HepG2 (cell line): ENCODE measurements at regions not wholly inside any gene's neighbourhood (a gene's known extent, or its start where the extent isn't known, plus 50 kb on each side); places are given as distances from the start of the nearest gene placed in this dataset.

Experiments
- ATAC-seq: fragments of 200-7000 bp; cut with Tn5 transposase; 3 replicates; pipeline ENCODE4 v1.9.1; 2020; ENCODE audit warnings: mild to moderate bottlenecking, moderate library complexity
- BruUV-seq: library from RNA; stranded (reverse); fragments of 400-500 nt; replicated peaks from 2 replicates; lab custom pipeline; 2021; lab: Mats Ljungman, UMichigan
- CTCF ChIA-PET: fragments of 300-600 bp; formaldehyde crosslinking; extraction: SDS; loops from one replicate; lab custom pipeline; 2021; ENCODE audit warnings: low total read pairs, inconsistent platforms, low intra/inter-chr PET ratio; lab: Yijun Ruan, JAX
- POLR2A ChIA-PET: fragments of 350-600 bp; sonication (Branson Sonifier 250); formaldehyde crosslinking; loops from one replicate; lab custom pipeline; 2020; ENCODE audit warnings: antibody characterized with exemption, inconsistent platforms; lab: Yijun Ruan, JAX
- DNase-seq: peaks from one replicate; pipeline ENCODE4 v3.0.0-alpha.2; 2015; ENCODE audit warnings: low spot score
- FAIRE-seq: peaks from 3 replicates; lab custom pipeline; 2011; peaks lifted over from hg19 to GRCh38; lab: Jason Lieb, UNC
- H2AFZ ChIP-seq: one replicate; pipeline ENCODE4 v1.6.1; 2011; ENCODE audit warnings: low read length, inconsistent platforms
- H3K27ac ChIP-seq: fragments of 300-600 bp; 3 replicates; pipeline ENCODE4 v1.8.0; 2011; ENCODE audit warnings: mixed run types, mild to moderate bottlenecking, mixed read lengths, low read length, inconsistent platforms; ENCODE audit not compliant: insufficient read depth; ENCODE audit errors: extremely low read length
- H3K27me3 ChIP-seq, 2 experiments: fragments of 200-600 bp in 1 of 2; 2 replicates in 1 of 2; 3 replicates in 1 of 2; pipeline versions ENCODE4 v1.6.0 to v1.8.0; 2011; ENCODE audit warnings: low read length in 2 of 2, mild to moderate bottlenecking in 2 of 2, moderate library complexity in 2 of 2, inconsistent platforms in 1 of 2; ENCODE audit not compliant: insufficient read depth in 2 of 2, control insufficient read depth in 1 of 2
- H3K36me3 ChIP-seq, 2 experiments: fragments of 200-600 bp in 1 of 2; replicated peaks in 1 of 2; 2 replicates in 1 of 2; 3 replicates in 1 of 2; pipeline versions ENCODE4 v1.5.1 to v1.8.0; 2011; ENCODE audit warnings: low read length in 2 of 2, inconsistent platforms in 1 of 2; ENCODE audit not compliant: insufficient read depth in 2 of 2, control insufficient read depth in 1 of 2
- H3K4me1 ChIP-seq: 2 replicates; pipeline ENCODE4 v1.5.1; 2012; ENCODE audit warnings: low read length, inconsistent platforms; ENCODE audit not compliant: insufficient read depth
- H3K4me2 ChIP-seq: 2 replicates; pipeline ENCODE4 v1.6.0; 2011; ENCODE audit warnings: low read depth, low read length, inconsistent platforms
- H3K4me3 ChIP-seq, 3 experiments: fragments of 200-600 bp in 1 of 3; sonication (generic), shearing (Covaris generic) in 1 of 3; replicated peaks in 1 of 3; 2 replicates each; pipeline ENCODE4 v1.5.1; 2011 to 2016; ENCODE audit warnings: low read length in 3 of 3, inconsistent platforms in 2 of 3, low read depth in 2 of 3, mild to moderate bottlenecking in 2 of 3, control low read depth in 1 of 3, mixed read lengths in 1 of 3; ENCODE audit not compliant: insufficient read depth in 1 of 3
- H3K79me2 ChIP-seq: one replicate; pipeline ENCODE4 v1.6.1; 2011; ENCODE audit warnings: low read length, inconsistent platforms; ENCODE audit not compliant: insufficient read depth
- H3K9ac ChIP-seq: 2 replicates; pipeline ENCODE4 v1.6.0; 2011; ENCODE audit warnings: mild to moderate bottlenecking, low read depth, low read length, inconsistent platforms; ENCODE audit not compliant: insufficient read depth
- H3K9me3 ChIP-seq: 2 replicates; pipeline ENCODE4 v1.5.1; 2012; ENCODE audit warnings: mild to moderate bottlenecking, low read length
- H4K20me1 ChIP-seq: 2 replicates; pipeline ENCODE4 v1.6.0; 2011; ENCODE audit warnings: inconsistent platforms, mild to moderate bottlenecking, low read length, moderate library complexity; ENCODE audit not compliant: insufficient read depth
- GZF1 ChIP-seq: sonication (generic); formaldehyde crosslinking; IDR thresholded peaks from 2 replicates; pipeline ENCODE4 v1.5.1; 2020; ENCODE audit warnings: mild to moderate bottlenecking, missing genetic modification reagents
- HMGA1 ChIP-seq: sonication (generic); formaldehyde crosslinking; conservative IDR thresholded peaks from 2 replicates; pipeline ENCODE4 v1.4.0; 2020; ENCODE audit warnings: missing genetic modification reagents
- MEIS1 ChIP-seq: sonication (generic); formaldehyde crosslinking; IDR thresholded peaks from 2 replicates; pipeline ENCODE4 v1.9.0; 2021; ENCODE audit warnings: mild to moderate bottlenecking, missing genetic modification reagents, moderate library complexity, borderline replicate concordance
- NFIC ChIP-seq: IDR thresholded peaks from 2 replicates; pipeline ENCODE4 v1.6.1; 2012; ENCODE audit warnings: mild to moderate bottlenecking, low read length, inconsistent platforms
- PBX2 ChIP-seq: IDR thresholded peaks from 2 replicates; pipeline ENCODE4 v1.6.1; 2016; ENCODE audit warnings: control low read depth
- PLSCR1 ChIP-seq: sonication (generic); formaldehyde crosslinking; IDR thresholded peaks from 2 replicates; pipeline ENCODE4 v1.5.0; 2020; ENCODE audit warnings: missing genetic modification reagents, mild to moderate bottlenecking, borderline replicate concordance
- POGK ChIP-seq: sonication (generic); formaldehyde crosslinking; conservative IDR thresholded peaks from 2 replicates; pipeline ENCODE4 v1.8.0; 2022; ENCODE audit warnings: mild to moderate bottlenecking, moderate library complexity, missing genetic modification reagents
- SNAPC2 ChIP-seq: sonication (generic); formaldehyde crosslinking; IDR thresholded peaks from 2 replicates; pipeline ENCODE4 v1.8.1; 2022; ENCODE audit warnings: mild to moderate bottlenecking, missing genetic modification reagents
- TCF7L2 ChIP-seq: IDR thresholded peaks from 2 replicates; pipeline ENCODE4 v1.6.1; 2011; ENCODE audit warnings: mild to moderate bottlenecking, low read depth, low read length, moderate library complexity
- ZFP37 ChIP-seq: sonication (generic); formaldehyde crosslinking; IDR thresholded peaks from 2 replicates; pipeline ENCODE4 v1.4.0; 2020; ENCODE audit warnings: missing genetic modification reagents, borderline replicate concordance
- ZNF205 ChIP-seq: IDR thresholded peaks from 2 replicates; pipeline ENCODE4 v1.6.1; 2018; ENCODE audit warnings: missing biosample characterization, missing genetic modification reagents
- ZNF292 ChIP-seq: sonication (generic); formaldehyde crosslinking; IDR thresholded peaks from 2 replicates; pipeline ENCODE4 v1.8.1; 2022; ENCODE audit warnings: mild to moderate bottlenecking, low read depth, missing genetic modification reagents, borderline replicate concordance
- ZNF362 ChIP-seq: sonication (generic); formaldehyde crosslinking; IDR thresholded peaks from 2 replicates; pipeline ENCODE4 v1.4.0; 2020; ENCODE audit warnings: missing genetic modification reagents, mild to moderate bottlenecking, borderline replicate concordance
- WGBS: methylation state at CpG from one replicate; pipeline ENCODE4 v1.1.6; 2017; ENCODE audit warnings: low lambda C conversion rate; 5-methylcytosine and 5-hydroxymethylcytosine counted together
- in situ Hi-C: cut with HindIII; loops from 2 replicates; pipeline ENCODE4 v1.10.0; 2017; ENCODE audit warnings: low pct_unique_long_range_greater_than_20kb; ENCODE audit not compliant: extremely low pct_ligation_motif_present
- intact Hi-C: fragments of 100-400 bp; cut with micrococcal nuclease; formaldehyde crosslinking; loops from one replicate; pipeline ENCODE4 v1.10.0; 2022; ENCODE audit not compliant: unreplicated experiment

GRCh38 chr11:27754035-27755017 lies 54.1 kb upstream of the BDNF start:
- no peak overlapping the region for H3K27ac ChIP-seq
- ATAC-seq = no peak
- no peak for DNase-seq

More at GRCh38 chr11:27754035-27755017, 54.1 kb upstream of the BDNF start:
- Histone ChIP-seq H2AFZ (no peak overlapping the region), H3K79me2 (no peaks in the 10 kb centered on the region), H3K27me3 (no peaks in the 10 kb centered on the region; a peak in 1 of 5 replicates), H3K9ac (no peak overlapping the region), H3K4me1 (no peaks in the 10 kb centered on the region), H4K20me1 (no peaks in the 10 kb centered on the region), H3K9me3 (no peaks in the 10 kb centered on the region), H3K36me3 (no peaks in the 10 kb centered on the region), H3K4me3 (no peak overlapping the region), H3K4me2 (no peak overlapping the region)
- BruUV-seq = no TSS peak
- ChIA-PET POLR2A (no interaction called here), CTCF (no interaction called here)
- in situ Hi-C loops = no loop called here
- FAIRE-seq = no peak
- no peak for TF ChIP-seq HMGA1
- TF ChIP-seq PBX2 (CRISPR knock-in tag) = no peak
- TF ChIP-seq GZF1 (CRISPR knock-in tag) = no peak
- no peak for TF ChIP-seq ZNF205 (CRISPR knock-in tag)
- no peak for TF ChIP-seq ZFP37
- no peak for TF ChIP-seq SNAPC2 (CRISPR knock-in tag)
- TF ChIP-seq PLSCR1 = no peak
- TF ChIP-seq TCF7L2 = no peak
- TF ChIP-seq ZNF292 (CRISPR knock-in tag) = no peak
- no peak for TF ChIP-seq POGK (CRISPR knock-in tag)
- TF ChIP-seq ZNF362 = no peak
- no peak for TF ChIP-seq NFIC
- no peak for TF ChIP-seq MEIS1 (CRISPR knock-in tag)
- 17% methylated on average over 10 of the region's 13 CpGs for WGBS
- intact Hi-C loops = no loop called here
